ENCODE measurements at regions not wholly inside any gene's neighbourhood (a gene's known extent, or its start where the extent isn't known, plus 50 kb on each side); places are given as distances from the start of the nearest gene placed in this dataset.

- Histone ChIP-seq H3K9me3 (ENCODE audit: insufficient read depth, low read length) (no peaks in the 10 kb centered on the region; the same call in 1 of the 2 replicates), H3K27me3 (ENCODE audit: low read length) (no peaks in the 10 kb centered on the region), H2AFZ (ENCODE audit: low read depth, low read length, severe bottlenecking) (no peak overlapping the region), H3F3A (ENCODE audit: insufficient read depth) (no peaks in the 10 kb centered on the region), H3K4me3 (ENCODE audit: insufficient read depth, low read length, poor library complexity, severe bottlenecking) (no peak overlapping the region), H4K20me1 (ENCODE audit: low read depth, low read length) (no peaks in the 10 kb centered on the region), H3K4me2 (ENCODE audit: low read depth, low read length, poor library complexity, severe bottlenecking) (no peak overlapping the region), H3K79me2 (ENCODE audit: insufficient read depth, low read length) (no peaks in the 10 kb centered on the region), H3K9ac (ENCODE audit: low read length) (no peak overlapping the region), H3K36me3 (ENCODE audit: low read length) (no peaks in the 10 kb centered on the region), H3K27ac (ENCODE audit: low read depth, low read length) (no peak overlapping the region), H3K9me2 (replicated peaks; ENCODE audit: insufficient read depth, low read length) (no peaks in the 10 kb centered on the region)
- TF ChIP-seq CTCF (IDR thresholded peaks at IDR 0.05; ENCODE audit: insufficient read depth, low read length, poor library complexity, severe bottlenecking): no peak
- no peak for TF ChIP-seq EZH2phosphoT487 (conservative IDR thresholded peaks at IDR 0.05; ENCODE audit: low read length)
These were observed 372.1 kb downstream of the SOX9 start for GRCh38 chr17:72492941-72493340.

- no peaks in the 10 kb centered on the region; the same call in 1 of the 2 replicates for H3K9me3 ChIP-seq (ENCODE audit: insufficient read depth, low read length)
- no peaks in the 10 kb centered on the region for H4K20me1 ChIP-seq (ENCODE audit: low read depth, low read length)
- H3K36me3 ChIP-seq (ENCODE audit: low read length): no peaks in the 10 kb centered on the region
- no peaks in the 10 kb centered on the region for H3K27me3 ChIP-seq (ENCODE audit: low read length)
- H3K79me2 ChIP-seq (ENCODE audit: insufficient read depth, low read length): no peaks in the 10 kb centered on the region
- no peak overlapping the region for H3K9ac ChIP-seq (ENCODE audit: low read length)
- no peaks in the 10 kb centered on the region for H3F3A ChIP-seq (ENCODE audit: insufficient read depth)
- no peak overlapping the region for H3K27ac ChIP-seq (ENCODE audit: low read depth, low read length)
- TF ChIP-seq EZH2phosphoT487 (conservative IDR thresholded peaks at IDR 0.05; ENCODE audit: low read length) (no peak), CTCF (IDR thresholded peaks at IDR 0.05; ENCODE audit: insufficient read depth, low read length, poor library complexity, severe bottlenecking) (no peak)
- H2AFZ ChIP-seq (ENCODE audit: low read depth, low read length, severe bottlenecking): no peak overlapping the region
- no peaks in the 10 kb centered on the region for H3K9me2 ChIP-seq (replicated peaks; ENCODE audit: insufficient read depth, low read length)
- no peak overlapping the region for H3K4me2 ChIP-seq (ENCODE audit: low read depth, low read length, poor library complexity, severe bottlenecking)
- H3K4me3 ChIP-seq (ENCODE audit: insufficient read depth, low read length, poor library complexity, severe bottlenecking): no peak overlapping the region
These were observed 373.7 kb downstream of the SOX9 start for GRCh38 chr17:72494566-72494965.

- Histone ChIP-seq H3K27ac (ENCODE audit: low read depth, low read length) (no peak overlapping the region), H3K79me2 (ENCODE audit: insufficient read depth, low read length) (no peaks in the 10 kb centered on the region)
These were observed 375.6 kb downstream of the SOX9 start for GRCh38 chr17:72496461-72496860.

More at GRCh38 chr17:72496461-72496860, 375.6 kb downstream of the SOX9 start:
- H3K4me2 ChIP-seq (ENCODE audit: low read depth, low read length, poor library complexity, severe bottlenecking): no peak overlapping the region
- H3K27me3 ChIP-seq (ENCODE audit: low read length): no peaks in the 10 kb centered on the region
- no peaks in the 10 kb centered on the region for H4K20me1 ChIP-seq (ENCODE audit: low read depth, low read length)
- H3K4me3 ChIP-seq (ENCODE audit: insufficient read depth, low read length, poor library complexity, severe bottlenecking): no peak overlapping the region
- TF ChIP-seq CTCF (IDR thresholded peaks at IDR 0.05; ENCODE audit: insufficient read depth, low read length, poor library complexity, severe bottlenecking) (no peak), EZH2phosphoT487 (conservative IDR thresholded peaks at IDR 0.05; ENCODE audit: low read length) (no peak)
- no peaks in the 10 kb centered on the region for H3F3A ChIP-seq (ENCODE audit: insufficient read depth)
- no peaks in the 10 kb centered on the region for H3K9me2 ChIP-seq (replicated peaks; ENCODE audit: insufficient read depth, low read length)
- H3K36me3 ChIP-seq (ENCODE audit: low read length): no peaks in the 10 kb centered on the region
- no peak overlapping the region for H3K9ac ChIP-seq (ENCODE audit: low read length)
- H3K9me3 ChIP-seq (ENCODE audit: insufficient read depth, low read length): no peaks in the 10 kb centered on the region
- H2AFZ ChIP-seq (ENCODE audit: low read depth, low read length, severe bottlenecking): no peak overlapping the region
